ENCODE measurements at regions not wholly inside any gene's neighbourhood (a gene's known extent, or its start where the extent isn't known, plus 50 kb on each side); places are given as distances from the start of the nearest gene placed in this dataset.

DNA sequence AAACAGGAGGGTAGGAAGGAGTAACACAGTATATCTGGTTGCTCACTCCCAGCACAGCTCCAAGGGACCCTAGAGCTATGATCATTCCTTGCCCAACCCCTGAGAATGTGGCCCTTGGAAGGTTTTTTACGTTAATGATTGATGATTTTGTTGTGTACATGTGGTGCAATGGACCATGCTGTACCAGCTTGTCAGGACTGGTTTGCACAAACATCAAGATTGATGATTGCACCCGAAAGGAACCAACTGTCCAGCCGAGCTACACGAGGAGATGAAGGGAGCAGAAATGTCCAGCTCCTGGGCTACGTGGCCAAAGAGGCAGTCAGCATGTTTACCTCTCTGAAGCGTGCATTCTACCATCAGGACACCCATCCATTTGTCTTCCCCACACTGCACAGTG is 83.2 kb upstream of the USP9X start:
- TF ChIP-seq, protein P1, sequence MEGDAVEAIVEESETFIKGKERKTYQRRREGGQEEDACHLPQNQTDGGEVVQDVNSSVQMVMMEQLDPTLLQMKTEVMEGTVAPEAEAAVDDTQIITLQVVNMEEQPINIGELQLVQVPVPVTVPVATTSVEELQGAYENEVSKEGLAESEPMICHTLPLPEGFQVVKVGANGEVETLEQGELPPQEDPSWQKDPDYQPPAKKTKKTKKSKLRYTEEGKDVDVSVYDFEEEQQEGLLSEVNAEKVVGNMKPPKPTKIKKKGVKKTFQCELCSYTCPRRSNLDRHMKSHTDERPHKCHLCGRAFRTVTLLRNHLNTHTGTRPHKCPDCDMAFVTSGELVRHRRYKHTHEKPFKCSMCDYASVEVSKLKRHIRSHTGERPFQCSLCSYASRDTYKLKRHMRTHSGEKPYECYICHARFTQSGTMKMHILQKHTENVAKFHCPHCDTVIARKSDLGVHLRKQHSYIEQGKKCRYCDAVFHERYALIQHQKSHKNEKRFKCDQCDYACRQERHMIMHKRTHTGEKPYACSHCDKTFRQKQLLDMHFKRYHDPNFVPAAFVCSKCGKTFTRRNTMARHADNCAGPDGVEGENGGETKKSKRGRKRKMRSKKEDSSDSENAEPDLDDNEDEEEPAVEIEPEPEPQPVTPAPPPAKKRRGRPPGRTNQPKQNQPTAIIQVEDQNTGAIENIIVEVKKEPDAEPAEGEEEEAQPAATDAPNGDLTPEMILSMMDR (IDR thresholded peaks at IDR 0.05; ENCODE audit: insufficient read depth, low read depth, low read length): no peak
- no peak for TF ChIP-seq EZH2 (IDR thresholded peaks at IDR 0.05; ENCODE audit: insufficient read depth, low read length)
